GM12874 (cell line): ENCODE measurements at regions not wholly inside any gene's neighbourhood (a gene's known extent, or its start where the extent isn't known, plus 50 kb on each side); places are given as distances from the start of the nearest gene placed in this dataset.

ENCODE experiments used
- CTCF ChIP-seq: IDR thresholded peaks from 2 replicates; pipeline ENCODE4 v1.5.1; 2011; ENCODE audit warnings: low read depth, mild to moderate bottlenecking, control low read depth, low read length, moderate library complexity; ENCODE audit not compliant: insufficient read depth

- TF ChIP-seq CTCF, result no peak
Observed at GRCh38 chr4:52431410-52431809, 227.7 kb downstream of the USP46 start.

GRCh38 chr4:52431869-52432268, 227.2 kb downstream of the USP46 start:
- TF ChIP-seq CTCF, result no peak

- TF ChIP-seq CTCF, result no peak
Observed at GRCh38 chr4:52472444-52472843, 186.7 kb downstream of the USP46 start.

GRCh38 chr4:52477191-52477780, 181.8 kb downstream of the USP46 start:
- no peak for TF ChIP-seq CTCF

GRCh38 chr4:52483186-52483890, 175.8 kb downstream of the USP46 start:
- no peak for TF ChIP-seq CTCF

- no peak for TF ChIP-seq CTCF
Observed at GRCh38 chr4:52507774-52508173, 151.3 kb downstream of the USP46 start.

GRCh38 chr4:52510939-52511565, 148.0 kb downstream of the USP46 start:
- TF ChIP-seq CTCF, result no peak
